HL-60/S4 treated with retinoic acid at 250 ng/mL for 4 days and 3 days (cell line): ENCODE measurements at regions not wholly inside any gene's neighbourhood (a gene's known extent, or its start where the extent isn't known, plus 50 kb on each side); places are given as distances from the start of the nearest gene placed in this dataset.

Source experiments
- in situ Hi-C: fragments of 300-500 bp; cut with MboI; formaldehyde crosslinking; loops from 2 replicates; pipeline ENCODE4 v1.7.0; 2022; ENCODE audit warnings: low sequenced_read_pairs

DNA sequence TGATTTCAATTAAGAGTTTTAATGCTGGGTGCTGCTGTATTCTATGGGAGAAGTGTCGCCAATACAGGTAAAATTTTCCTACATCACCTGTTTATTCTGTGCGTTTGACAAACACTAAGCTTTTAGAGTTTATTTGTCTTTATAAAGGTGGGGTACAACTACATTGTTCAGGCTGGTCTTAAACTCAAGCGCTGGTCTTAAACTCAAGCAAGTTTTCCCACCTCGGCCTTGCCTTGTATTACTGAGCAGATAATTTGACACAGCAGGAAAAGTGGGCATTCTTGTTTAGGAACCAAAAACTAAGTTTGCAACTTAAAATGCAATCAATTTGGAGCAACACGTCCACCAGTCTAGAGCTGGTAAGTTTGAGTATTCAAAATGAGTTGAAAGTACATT is 112.9 kb upstream of the BTN3A2 start:
- in situ Hi-C loops: no loop called here

DNA sequence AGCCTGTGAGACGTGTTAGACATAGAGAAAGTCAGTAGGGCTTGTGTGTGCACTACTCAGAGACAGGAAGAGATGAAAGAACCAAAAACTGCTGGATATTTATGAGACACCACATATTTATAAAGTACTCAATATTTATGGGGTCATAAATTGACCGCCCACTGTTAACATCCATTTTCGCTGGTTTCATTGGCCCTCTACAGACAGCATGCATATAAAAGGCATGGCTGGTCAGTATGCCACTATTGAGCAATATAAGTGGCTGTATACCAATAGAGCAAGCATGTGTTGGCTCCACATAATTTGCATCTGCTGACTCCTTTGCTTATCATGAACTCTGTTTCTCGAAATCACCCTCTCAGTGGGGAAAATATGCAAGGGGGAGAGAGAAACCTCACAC is 110.3 kb upstream of the BTN3A2 start:
- in situ Hi-C loops: no loop called here

DNA sequence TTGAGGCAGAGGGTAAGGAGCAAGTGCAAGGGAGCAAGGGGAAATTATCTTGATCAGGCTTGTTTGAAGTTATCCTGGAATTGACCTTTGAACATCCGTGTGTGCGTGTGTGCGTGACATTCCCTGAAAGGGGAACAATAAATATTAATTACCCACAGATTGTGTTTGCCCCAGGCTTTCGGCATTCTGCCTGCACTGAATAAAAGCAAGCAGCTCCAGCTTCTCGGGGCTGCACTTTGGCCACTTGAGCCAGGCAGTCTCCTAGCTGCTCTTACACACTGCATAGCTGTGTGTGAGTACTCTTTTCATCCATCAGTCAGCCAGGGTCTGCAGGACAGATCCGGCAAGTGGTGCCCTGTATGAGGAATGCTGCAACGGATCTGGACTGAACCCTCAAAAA is 107.7 kb upstream of the BTN3A2 start:
- in situ Hi-C loops: no loop called here

DNA sequence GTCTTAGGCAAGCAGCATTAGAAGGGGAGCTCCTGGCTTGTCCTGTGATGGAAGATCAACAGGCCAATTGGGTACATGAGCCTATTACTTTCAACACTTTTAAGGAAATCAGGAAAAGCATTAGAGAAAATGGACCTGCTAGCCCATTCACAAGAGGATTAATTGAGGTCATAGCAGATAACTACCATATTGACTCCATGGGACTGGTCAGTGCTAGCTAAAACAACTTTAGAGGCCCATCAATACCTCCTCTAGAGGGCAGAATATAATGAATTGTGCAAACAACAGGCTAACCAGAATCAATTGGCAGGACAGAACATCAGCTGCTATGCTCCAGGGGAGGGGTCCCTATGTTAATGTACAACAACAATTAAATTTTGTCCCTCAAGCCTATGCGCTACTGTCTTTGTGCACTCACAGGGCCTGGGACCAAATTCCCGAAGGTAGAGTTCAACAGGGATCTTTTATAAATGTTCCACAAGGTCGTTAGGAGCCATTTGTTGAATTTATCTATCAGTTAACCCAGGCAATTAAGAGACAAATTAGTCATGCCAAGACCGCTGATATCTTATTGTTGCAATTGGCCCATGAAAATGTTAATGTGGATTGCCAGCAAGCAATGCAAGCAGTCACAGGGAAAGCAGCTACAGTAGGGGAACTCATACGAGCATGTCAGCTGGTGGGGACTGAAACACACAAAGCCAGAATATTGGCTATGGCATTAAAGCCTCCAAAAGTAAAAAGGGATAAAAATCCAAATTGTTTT is 106.6 kb upstream of the BTN3A2 start:
- in situ Hi-C loops: no loop called here

DNA sequence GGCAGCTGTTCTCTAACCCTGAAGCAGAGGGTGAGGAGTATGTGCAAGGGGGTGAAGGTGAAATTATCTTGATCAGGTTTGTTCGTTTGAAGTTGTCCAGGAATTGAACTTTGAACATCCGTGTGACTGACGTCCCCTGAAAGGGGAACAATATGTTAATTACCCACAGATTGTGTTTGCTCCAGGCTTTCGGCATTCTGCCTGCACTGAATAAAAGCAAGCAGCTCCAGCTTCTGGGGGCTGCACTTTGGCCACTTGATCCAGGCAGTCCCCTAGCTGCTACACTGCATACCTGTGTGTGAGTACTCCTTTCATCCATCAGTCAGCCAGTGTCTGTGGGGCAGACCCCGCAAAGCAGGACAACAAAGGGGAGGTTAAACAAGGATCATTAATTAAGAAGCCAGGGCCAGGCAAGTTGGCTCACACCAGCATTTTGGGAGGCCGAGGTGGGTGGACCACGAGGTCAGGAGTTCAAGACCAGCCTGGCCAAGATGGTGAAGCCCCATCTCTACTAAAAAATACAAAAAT is 104.8 kb upstream of the BTN3A2 start:
- in situ Hi-C loops: no loop called here

DNA sequence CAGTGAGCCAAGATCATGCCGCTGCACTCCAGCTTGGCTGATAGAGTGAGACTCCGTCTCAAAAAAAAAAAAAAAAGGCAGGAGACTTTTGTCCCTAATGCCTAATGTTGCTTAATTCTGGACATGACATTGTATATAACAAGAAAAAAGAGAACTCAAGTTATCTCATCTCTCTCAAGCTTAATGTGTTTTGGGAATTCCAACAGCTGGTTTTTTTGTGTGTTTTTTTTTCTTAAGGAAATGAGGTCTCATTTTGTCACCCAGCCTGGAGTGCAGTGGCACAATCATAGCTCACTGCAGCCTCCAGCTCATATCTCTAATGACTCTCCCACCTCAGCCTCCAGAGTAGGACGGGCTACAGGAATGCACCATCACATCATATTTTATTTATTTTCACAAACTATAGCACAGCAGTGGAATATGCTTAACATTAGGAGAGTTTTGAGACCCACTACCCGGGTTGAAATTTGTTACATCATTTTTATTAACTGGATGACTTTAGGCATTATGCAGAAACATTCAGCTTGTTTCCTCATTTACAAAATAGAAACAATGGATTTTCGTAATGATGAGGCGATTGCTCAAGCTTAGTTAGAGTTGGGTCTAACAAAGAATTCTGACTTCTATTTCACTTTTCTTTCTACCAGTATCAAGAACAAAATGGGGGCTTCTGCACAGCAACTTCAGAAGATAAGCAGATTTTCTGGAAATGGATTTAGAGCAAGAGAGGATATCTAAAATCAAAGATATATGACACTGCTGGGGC is 104.1 kb upstream of the BTN3A2 start:
- in situ Hi-C loops: no loop called here

DNA sequence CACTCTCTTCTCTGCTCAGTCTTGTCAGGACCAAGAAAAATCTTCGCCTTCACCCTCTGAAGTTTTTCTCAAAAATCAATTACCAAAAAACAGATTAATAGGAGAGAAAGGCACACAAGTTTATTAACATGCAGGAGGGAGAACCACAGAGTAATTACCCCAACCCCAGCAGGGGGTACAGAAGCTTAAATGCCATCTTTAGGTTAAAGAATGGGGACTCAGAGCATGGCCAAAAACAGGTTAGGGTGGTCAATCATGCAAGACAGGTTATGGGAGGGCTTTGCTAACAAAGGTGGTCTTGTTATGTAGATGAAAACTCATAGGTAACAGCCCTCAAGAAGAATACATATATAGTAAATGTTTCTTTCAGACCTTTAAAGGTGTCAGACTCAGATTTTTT is 100.5 kb upstream of the BTN3A2 start:
- in situ Hi-C loops: no loop called here

DNA sequence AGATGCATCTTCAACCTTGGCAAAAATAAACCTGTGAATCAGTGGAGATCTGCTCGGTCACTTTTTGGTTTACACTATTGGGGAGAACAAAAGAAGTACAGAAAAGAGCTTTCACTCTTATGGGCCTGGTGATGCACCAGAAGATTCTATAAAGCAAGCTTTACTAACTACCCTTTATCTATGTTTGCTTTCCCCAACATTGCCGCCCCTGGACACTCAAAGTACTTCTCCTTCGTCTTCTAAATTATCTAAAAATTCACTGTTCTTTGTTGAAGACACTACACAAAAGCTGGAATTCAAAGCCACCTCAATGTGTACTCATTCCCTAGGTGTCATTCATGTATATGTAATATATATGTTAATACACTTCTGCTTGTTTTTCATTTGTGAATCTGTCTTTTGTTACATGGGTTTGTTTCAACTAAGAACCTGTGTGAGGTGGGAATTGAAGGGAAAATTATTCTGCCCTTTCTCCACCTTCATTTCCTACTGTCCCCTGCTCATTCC is 97.9 kb upstream of the BTN3A2 start:
- in situ Hi-C loops: no loop called here

DNA sequence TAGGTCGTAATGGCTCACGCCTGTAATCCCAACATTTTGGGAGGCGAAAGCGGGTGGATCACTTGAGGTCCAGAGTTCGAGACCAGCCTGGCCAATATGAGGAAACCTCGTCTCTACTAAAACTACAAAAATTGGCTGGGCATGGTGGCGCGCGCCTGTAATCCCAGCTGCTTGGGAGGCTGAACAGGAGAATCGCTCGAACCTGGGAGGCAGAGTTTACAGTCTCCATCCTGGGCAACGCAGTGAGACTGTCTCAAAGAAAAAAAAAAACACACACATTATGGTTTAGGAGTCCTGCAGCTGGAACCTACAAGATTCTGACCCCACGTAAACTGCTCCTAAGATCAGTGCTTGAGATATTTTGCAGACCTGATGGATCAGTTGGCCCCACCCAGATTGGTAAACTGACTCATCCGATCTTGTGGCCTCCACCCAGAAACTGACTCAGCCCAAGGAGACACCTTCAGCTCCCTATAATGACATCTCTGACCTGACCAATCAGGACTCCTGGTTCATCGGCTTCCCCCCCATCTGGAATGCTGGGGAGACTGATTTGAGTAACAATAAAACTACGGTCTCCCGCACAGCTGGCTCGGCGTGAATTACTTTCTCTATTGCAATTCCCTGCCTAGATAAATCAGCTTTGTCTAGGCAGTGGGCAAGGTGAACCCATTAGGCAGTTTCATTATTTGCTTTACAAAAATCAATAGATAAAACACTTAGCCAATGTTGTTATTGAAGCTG is 96.2 kb upstream of the BTN3A2 start:
- in situ Hi-C loops: no loop called here

DNA sequence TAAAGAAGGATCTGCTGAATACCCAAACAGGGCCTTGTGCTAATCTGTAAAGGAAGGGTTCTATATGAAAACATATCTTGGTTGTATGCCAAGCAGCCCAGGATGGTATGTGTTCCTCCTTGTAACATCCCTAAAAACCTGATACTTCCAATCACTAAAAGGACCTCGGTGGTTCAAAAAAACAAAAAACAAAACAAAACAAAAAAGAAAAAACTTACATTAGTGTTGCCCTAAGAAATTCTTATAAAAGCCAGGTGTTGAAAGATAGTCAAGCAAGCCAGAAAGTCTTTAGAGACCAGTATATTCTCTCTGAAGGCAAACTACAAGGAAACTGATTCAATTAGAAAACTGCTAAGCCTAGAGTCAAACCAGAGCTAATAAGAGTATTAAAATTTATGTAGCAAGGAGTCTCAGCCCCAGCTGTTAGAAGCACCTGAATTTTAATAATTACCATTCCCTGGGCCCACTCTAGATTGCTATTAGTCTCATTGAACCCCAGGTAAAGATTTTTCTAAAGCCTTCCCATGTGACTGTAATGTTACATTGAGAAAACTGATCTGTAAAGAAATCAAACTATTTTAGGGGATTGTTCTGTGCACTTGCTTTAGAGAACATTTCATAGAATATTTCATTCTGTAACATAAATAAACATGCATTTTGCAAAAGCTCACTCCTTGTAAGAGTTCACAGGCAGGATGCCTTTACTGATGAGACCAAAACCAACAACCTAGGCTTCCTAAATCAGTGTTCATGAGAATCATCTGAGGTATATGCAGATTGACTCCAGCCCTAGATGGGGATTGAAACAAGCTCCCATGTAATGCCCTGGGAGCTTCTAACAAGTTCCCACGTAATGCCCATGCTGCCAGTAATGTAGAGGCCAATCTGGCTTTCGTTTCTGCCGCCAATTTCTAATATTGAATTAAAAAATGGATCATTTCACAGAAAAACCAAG is 95.2 kb upstream of the BTN3A2 start:
- in situ Hi-C loops: no loop called here

DNA sequence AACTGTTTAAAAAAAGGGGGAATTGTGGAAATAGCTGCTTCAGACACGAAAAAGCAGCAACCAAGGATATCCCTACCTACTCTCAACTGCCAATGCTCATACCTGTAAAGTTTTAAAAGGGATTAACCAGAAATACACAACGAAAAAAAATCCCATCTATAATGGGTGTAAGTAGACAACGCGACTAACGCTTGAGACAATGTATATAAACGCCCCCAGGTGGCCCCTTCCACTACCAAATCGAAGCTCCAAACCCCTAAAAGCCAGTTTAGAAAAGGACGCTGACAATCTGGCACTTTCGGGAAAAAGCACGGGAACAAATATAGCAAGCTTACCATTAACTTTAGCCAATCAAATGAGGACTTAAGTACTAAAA is 94.5 kb upstream of the BTN3A2 start:
- in situ Hi-C loops: no loop called here

DNA sequence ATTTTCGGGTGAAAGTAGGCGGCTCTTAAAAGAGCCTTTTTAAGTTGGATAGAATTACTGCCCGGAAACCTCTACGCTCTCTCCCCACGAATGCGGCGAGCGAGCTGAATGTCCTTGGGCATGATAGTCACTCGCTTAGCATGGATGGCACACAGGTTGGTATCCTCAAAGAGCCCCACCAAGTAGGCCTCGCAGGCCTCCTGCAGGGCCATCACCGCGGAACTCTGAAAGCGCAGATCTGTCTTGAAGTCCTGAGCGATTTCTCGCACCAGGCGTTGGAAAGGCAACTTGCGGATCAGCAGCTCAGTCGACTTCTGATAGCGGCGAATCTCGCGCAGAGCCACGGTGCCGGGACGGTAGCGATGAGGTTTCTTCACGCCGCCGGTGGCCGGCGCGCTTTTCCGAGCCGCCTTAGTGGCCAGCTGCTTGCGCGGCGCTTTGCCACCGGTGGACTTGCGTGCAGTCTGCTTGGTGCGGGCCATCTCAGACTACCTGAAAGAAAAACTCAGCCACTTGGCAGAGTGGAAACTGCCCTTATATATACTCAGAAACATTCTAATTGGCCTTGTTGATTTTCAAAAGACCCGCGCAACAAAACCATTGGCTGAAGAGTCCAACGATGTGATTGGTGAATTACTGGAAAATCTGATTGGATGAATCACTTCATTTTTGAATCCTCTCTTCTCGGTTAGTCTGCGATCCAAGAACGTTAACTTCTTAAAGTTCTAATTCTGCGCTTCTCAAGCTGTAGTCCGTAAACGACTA is 93.9 kb upstream of the BTN3A2 start:
- in situ Hi-C loops: no loop called here

DNA sequence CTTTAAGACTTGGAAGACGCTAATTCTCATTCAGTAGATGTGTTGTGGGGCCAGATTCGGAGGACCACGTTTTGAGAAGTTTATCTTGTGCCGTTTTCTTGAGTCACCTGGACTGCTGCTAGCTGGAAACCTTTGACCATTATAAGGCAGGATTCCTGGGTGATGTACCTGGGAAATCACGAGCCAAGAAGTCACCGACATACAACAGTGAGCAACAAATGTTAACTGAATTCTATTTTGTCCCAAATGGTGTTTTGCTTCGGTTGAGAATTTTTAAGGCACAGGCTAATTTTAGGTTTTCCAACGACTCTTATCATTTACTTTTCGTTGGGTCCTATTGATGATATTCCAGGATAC is 93.4 kb upstream of the BTN3A2 start:
- in situ Hi-C loops: no loop called here

DNA sequence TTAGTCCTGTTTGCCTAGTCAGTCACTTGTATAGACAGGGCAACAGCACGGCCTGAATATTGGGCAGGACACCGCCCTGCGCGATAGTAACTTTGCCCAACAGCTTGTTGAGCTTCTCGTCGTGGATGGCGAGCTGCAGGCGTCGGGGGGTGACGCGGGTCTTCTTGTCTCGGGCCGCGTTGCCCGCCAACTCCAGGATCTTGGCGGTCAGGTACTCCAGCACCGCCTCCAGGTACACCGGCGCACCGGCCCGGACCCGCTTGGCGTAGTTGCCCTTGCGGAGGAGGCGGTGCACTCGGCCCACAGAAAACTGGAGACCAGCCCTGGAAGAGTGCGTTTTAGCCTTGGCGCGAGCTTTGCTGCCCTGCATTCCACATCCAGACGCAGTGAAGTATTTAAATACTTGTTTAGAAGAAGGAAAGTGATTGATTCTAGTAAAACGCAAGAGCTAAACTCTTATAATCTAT is 92.8 kb upstream of the BTN3A2 start:
- in situ Hi-C loops: no loop called here

DNA sequence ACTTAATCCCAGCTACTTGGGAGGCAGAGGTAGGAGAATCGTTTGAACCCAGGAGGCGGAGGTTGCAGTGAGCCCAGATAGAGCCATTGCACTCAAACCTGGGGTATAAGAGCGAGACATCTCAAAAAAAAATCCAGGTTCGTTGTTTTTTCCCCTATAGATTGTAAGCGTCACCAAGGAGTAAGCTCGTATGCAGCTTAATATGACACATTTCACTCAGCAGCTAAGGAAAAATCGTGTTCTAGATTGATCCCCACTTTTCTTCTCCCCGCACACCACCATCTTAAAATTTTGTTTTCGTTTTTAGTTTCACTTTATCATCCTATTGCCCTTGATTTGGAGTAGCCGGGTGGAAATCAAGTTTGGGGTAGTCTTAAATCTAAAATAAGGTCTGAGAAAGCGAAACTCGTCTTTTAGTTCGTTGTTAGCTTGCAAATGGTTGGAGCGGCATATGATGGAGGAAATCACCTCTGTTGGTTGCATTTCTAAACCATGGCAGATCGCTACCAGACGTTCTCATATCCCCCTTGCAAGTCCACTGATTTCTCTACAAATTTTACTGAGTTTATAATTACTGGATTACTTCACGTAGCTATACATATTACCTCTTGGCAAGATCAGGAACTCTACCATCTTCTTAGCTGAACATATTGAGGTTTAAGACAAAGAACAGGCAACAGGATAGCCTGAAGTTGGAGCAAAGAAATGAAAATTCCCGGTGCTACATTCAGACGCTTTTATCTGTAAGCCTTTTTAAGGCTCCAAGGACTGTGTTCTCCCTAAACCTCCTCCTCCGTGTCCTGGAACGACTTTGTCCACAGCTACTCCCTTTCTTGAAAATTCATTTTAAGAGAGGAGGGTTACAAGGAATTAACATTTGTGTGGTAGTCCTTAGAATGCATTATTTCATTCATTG is 91.1 kb upstream of the BTN3A2 start:
- in situ Hi-C loops: no loop called here

DNA sequence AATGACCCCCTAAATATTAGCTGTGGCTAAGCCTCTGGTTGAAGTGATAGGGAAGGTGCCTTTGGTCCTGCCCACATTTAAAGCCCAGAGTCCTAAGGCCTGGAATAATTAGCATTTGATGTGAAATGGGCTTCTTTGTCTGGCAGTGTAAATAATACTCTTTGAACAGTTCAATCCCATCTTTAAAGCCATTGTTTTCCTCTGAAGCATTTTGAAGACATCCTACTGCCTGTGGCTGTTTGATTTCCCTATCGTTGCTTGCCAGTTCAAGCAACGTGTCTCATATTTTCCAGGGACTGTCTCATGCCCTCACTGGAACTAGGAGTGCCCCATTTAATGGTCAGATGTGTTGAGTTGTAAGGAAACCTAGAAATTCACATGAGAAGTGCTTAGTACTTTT is 89.3 kb upstream of the BTN3A2 start:
- in situ Hi-C loops: no loop called here

DNA sequence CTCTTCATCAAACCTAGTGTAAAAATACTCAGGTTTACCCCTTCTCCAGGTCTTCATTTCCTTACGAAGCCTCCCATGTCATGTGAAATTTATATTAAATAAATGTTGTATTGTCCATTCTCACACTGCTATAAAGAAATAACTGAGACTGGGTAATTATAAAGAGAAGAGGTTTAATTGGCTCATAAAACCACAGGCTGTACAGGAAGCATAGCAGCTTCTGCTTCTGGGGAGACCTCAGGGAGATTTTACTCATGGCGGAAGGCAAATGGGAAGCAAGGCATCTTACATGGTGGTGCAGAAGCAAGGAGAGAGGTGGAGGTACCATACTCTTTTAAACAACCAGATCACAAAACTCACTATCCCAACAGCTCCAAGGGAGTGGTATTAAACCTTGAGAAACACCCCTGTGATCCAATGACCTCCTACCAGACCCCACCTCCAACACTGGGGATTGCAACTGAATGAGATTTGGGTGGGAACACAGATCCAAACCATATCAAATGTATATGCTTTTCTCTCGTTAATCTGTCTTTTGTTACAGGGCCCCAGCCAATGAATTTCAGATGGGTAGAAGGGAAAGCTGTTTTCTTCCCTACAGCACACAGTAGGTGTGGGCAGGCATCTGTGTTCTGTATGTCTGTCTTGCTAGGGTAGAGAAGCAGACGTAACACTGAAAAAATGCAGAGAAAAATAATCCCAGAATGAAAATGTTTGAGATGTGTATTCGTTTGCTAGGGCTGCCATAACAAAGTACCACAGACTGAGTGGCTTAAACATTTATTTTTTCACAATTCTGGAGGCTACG is 88.0 kb upstream of the BTN3A2 start:
- in situ Hi-C loops: no loop called here

DNA sequence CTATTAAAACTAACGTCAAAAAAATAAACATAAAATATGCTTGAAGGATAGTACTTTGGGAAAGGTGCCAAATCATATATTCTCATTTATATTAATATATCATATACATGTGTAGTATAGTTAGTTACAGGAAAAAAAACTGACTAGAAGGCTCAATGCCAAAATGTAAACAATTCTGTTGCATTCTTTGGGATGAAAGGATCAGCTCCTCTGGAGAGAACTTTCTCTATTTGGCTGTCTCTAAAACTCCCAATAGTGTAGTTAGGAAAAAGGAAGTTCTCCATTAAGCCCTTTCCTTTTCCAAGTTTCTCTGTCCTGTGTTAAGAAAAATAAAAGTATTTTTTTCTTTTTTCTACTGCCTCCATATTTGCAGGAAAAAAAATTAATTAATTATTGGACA is 86.5 kb upstream of the BTN3A2 start:
- in situ Hi-C loops: no loop called here
